ENCODE measurements at regions not wholly inside any gene's neighbourhood (a gene's known extent, or its start where the extent isn't known, plus 50 kb on each side); places are given as distances from the start of the nearest gene placed in this dataset.

DNA sequence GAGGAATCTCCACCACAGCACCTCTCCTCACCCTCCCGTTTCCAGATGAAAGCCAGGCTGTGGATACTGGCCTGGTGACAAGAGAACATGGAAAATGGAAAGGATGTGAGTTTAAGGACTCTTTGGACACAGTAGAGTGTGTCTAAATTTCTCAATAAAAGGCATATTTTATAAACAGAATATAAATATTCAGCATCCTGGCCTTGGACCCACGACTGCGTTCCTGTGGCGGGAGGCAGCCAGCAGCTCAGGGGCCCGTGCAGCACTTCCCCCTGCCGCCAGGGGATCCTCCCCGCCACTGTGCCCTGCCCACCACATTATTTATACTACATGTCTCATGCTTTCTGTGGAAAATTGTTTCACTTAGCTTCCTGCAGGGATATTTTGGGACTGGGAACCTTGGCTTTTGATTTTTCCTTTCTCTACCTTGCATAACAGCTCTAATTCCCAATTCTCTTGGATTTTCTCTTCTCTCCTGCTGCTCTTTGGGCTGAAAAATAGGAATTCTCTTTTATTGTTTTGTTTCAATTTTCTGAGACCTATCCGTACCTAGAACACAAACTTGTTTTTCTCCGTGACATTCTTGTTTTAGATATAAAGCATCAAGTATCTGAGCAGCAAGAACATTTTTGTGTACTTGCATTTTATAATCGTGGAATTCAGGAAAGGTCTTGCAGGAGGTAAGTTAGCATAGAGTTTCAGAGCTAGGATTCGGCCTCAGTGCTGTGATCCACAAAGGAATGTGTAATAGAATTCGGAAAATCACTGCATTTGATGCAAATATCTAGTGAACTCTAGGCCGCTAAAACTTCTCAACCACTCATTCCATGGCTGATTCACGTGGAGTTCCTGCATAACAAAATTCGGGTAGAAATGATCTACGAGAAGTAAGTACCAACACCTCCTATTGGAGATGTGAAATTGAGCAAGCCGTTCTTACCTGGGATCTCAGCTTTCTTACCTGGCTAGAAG, 107.7 kb upstream of the SPATA13 start:
- no peak for DNase-seq

DNA sequence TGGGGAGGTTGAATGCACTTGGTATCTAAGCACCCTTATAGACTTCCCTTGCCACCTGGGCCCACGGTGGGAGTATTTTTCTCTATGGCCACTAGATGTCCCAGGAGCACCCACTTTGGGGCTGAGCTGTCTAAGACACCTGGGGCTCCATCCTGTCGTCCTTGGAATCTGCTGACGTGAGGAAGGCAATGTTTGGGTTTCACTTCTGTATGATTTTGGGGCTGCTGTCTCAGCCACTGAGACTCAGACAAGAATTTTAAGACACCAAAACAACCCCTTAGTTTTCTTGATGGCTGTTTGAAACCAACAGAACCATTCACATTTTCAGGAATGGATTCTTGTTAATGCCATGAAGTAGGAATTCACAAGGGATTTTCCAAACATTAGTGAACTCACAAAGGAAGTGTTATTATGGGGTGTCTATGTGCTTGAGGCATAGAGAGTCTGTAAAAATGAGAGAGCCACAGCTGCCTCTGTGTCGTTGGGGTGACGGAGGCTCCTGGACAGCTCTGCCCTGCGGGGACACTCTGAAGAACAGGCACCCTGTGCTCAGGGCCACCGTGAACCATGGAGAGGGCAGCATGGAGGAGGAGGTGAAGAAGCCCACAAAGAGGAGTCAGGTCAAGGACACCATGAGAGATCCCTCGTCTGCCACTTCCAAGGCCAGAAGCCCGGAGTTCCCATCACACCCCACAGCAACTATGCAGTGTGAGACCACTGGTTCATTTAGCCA, 106.8 kb upstream of the SPATA13 start:
- peak; percentile 61 for DNase-seq

DNA sequence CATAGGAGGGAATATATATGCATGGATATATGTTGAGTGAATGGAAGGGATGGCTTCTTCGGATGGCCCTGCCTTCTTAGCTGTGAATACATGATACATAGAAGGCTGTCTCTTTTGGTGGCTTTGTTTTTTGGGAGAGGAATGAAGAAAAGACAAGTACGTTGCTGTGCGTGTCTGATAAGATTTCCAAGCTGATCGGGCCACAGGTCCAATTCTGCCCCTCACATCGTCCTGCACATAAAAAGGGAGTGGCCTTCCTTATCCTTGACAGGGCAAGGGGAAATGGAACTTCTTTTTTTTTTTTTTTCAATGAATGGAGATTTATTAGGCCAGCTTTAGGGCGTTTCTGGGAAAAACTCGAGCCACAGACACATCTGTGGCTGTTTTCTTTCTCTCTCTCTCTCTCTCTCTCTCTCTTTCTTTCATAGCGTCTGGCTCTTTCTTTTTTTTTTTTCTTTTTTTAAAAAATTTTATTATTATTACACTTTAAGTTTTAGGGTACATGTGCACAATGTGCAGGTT, 103.8 kb upstream of the SPATA13 start:
- DNase-seq: no peak

DNA sequence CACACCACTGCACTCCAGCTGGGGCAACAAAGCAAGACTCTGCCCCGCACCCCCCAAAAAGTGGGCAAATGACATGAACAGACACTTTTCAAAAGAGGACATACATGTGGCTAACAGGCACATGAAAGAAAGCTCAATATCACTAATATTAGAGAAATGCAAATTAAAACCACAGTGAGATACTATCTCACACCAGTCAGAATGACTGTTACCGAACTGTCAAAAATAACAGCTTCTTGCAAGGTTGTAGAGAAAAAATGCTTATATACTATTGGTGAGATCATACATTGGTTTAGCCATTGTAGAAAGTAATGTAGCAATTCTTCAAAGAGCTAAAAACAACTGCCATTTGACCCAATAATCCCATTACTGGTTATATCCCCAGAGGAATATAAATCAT, 99.5 kb upstream of the SPATA13 start:
- DNase-seq: no peak

DNA sequence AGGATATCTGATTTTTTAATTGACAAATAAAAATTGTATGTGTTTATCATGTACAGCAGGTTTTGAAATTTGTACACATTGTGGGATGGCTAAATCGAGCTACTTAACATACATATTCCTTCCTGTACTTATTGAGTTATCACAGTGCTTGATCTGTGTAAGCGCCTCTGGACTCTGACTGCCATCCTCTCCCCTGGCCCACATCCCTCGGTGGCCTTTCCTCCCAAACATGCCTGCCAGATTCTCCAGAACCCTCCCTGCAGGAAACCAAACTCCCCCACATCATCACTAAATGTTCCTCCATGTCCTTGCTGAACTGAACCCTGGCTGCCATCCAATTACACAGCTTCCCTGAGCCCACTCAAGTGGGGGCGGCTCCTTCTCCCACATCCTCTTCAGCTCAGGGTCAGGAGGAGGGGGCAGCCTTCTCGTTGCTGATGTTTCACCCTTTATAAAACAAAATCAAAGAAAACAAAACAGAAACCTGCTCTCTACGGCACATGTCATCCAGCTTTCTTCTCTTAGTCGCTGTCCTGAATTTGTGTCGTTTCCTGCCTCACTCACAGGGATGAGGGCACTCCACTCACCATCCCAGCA, 97.1 kb upstream of the SPATA13 start:
- no peak for DNase-seq

DNA sequence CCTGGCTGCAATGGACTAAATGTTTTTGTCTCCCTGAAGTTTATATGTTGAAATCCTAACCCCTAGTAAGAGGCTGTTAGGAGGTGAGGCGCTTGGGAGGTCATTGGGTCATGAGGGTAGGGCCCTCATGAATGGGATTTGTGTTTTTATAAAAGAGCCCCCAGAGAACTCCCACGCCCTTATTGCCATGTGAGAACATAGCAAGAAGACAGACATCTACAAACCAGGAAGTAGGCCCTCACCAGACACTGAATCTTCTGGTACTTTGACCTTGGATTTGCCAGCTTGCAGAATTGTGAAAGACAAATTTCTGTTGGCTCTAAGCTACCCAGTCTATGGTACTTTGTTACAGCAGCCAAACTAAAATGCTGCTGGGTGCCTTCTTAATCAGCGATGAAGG, 96.1 kb upstream of the SPATA13 start:
- DNase-seq: no peak

DNA sequence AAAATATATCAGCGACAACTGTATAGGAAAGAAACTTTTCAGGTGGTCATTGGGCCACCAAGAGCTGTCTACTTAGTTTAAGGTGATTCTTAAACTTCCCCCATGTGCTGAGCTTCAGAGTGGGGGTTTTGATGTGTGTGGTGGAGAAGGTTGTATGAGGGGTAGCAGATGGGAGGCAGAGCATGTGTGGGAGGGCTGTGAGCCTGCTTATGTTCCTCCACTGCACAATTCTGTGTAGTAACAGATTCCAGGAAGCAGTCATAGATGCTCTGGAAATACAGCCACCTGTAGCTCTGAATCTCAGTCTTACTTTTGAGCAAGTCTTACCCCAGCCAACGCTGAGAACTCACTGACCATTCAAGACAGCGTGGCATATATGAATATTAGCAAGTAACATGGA, 95.3 kb upstream of the SPATA13 start:
- no peak for DNase-seq

DNA sequence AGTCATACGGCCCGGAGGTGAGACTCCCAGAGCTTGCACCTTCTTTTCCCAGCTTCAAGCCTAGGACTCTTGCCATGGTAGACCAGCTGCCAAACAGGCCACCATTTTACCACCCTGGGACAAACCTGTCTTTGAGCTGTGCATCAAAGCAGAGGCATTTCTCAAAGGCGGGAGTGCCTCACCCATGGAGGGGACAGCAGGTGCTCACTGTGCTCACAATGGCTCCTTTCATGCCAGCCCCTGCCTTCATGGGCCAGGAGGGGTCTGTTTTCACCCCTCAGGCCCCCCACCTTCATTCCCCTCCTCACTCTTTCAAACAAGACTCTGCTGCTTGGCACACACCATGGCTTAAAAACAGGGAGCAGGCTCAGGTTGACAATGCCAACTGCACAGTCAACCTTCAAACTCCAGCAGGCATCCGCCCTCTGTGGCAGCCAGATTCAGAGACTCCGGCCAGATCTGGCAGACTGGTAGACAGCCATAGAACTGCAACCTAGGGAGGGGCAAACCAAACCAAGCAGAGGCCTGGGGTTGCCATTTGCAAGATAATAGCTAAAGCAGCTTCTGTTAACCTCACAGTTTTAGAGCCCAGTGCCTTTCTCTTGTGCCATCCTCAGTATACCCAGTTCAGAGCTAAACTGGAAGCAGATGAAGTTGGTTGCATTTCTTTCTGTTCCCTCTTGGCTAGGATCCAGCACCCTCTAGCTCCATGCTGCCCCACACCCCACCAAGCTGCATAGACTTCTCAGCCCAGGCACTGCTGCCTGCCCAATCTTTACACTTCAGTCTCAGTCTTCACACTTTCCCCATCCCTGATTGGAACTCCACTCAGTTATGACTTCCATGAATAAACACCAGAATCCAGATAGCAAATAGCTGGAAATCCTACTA, 93.9 kb upstream of the SPATA13 start:
- no peak for DNase-seq

DNA sequence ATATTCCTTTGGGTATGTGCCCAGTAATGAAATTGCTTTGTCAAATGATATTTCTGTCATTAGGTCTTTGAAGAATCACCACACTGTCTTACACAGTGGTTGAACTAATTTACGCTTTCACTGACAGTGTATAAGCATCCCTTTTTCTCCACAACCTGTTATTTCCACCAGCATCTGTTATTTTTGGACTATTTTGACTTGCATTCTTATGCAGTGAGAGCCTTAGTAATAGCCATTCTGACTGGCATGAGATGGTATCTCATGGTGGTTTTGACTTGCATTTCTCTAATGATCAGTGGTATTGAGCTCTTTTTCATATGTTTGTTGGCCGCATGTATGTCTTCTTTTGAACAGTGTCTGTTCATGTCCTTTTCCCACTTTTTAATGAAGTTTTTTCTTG, 92.0 kb upstream of the SPATA13 start:
- peak; percentile 43 for DNase-seq

DNA sequence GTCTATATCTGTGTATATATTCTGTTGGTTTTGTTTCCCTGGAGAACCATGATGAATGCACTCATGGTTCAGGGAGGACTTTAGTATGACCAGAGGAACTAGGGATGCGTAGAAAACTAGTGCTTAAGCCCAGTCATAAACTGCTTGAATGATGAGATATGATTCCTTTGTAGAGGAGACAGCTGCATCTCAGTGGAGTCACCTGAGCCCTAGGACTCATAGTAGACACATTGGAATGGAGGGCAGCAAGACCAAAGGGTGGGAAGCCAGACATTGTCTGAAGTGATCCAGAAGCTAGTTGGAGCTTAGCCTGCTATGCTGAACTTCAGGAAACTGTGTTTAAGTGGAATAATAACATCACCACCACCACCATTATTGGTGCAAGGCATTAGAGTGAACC, 89.5 kb upstream of the SPATA13 start:
- DNase-seq: no peak

DNA sequence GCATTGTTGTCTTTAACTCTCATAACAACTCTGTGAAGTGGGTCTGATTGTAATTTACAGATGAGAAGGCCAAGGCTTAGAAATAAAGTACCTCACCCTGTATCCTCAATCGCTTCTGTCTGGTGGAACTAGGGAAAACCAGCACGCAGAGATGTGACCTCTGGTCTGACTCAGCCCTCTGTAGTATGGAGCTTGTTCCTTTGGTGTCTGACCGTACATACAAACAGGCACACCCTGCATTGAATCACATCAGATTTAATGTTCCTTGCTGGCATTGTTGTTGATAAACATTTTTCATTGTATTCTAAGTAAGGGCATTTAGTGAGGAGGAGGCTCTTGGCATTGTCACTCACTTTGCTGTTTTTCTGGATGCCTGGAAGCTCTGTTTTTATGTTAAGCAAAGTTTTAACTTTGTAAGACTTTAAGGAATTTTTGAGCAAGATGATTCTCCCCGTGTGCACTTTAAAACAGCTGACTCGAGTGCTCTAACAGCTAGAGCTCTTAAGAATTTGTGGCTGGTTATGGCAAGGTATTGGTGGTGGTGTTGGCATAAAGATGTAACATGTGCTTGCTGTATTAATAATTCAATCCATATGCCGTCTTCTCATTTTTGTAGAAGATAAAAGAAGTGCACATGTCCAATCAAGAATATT, 89.0 kb upstream of the SPATA13 start:
- peak; percentile 32 for DNase-seq

DNA sequence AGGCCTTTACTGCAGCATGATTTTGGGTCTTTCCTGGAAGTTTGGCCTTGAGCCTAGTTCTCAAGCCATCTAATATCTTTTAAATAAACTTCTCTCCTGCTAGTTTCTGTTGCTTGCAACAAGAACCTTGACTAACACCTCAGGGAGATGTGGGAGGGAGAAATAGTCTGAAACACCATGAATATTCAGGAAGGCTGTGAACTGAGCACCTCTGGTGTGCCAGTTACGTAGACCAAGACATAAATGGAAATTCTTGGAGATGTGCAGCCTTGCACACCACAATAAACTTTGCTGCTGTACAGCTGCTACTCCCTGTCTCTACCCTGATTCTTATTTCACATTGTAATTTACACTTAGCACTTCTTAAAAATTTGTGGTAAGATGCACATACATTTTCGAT, 86.9 kb upstream of the SPATA13 start:
- no peak for DNase-seq

DNA sequence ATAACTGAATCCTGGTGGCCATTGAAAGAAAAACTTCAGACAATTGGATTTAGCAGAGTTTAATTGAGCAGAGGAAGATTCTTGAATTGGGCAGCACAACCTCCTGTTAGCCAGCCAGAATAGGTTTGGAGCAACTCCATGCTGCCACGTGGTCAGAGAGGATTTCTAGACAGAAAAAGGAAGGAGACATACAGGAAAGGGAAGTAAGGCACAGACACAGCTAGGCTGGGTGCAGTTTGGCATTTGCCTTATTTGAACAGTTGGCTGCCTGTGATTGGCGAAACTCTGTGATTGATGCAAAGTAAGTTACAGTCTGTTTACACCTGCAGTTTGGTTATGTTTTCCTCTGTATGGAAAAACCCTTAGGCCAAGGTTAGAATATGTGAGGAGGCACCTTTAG, 85.8 kb upstream of the SPATA13 start:
- DNase-seq: no peak

DNA sequence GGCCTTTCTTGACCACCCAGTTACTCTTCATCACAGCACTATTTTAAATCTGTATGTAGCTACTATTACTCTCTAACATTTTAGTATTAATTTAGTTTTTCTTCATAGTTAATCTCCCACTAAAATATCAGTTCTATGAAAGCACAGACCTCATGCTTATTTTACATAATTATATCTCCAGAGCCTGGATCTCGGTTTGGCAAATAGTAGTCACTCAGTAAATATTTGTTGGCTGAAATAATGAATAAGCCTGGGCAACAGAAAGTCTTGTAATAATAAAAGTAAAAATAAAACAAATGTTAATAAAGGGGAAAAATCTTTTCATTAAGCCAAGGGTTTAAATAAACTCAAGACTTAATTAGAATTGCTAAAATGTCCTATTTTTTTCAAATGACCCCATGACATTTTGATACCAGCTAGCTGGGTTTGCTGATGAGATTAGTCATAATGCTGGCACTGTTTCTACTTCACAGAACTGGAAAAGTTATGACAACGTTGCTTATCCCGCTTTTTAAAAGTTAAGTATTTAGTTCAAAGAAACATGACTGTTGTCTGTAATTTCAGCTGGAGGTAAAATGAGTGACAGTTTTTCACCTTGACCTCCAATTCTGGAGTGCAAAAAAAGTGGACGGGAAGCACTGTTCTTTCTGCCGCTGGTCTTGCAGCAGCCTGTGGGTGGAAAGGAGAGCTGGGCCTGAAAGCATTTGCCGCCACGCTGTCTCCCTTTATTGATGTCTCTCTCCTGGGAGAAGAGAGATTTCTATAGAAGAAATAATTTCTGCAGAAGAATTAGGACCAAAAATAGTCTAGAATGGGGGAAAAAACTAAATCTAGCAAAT, 85.2 kb upstream of the SPATA13 start:
- no peak for DNase-seq

DNA sequence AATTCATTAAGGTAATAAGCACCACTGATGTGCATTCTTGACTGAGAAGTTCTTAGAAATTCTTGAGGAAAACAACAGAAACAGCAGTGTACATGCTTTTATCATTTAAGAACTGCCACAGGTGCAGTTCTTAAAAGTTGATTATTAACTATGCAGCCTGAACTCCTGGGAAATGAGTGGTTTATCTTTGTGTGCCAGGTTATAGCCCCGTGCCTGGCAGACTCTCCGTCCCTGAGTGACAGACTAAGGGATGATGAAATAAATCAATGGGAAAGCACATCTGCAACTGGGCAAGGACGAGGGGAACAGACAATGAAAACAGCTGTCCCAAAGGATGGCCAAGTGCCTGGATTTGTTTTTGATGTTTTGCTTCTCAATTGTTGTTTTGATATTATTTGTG, 84.4 kb upstream of the SPATA13 start:
- DNase-seq: no peak

DNA sequence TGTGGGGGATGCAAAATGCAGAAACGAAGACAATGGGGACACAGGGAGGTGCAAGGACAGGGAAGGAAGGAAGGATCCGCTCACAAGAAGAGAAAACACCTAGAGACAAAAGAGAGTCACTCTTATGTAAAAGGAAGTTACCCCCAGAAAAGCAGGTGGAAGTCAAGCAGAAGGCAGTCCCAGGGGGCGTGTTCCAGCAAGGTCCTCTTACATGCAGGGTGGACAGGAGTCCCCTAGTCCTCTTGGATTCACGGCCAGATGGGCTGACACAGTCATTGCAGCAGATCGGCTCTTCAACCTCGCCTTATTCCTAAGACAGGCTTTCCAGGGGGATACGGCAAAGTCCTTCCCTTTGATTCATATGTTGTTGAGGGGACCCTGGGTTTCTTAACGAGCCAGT, 83.9 kb upstream of the SPATA13 start:
- no peak for DNase-seq

DNA sequence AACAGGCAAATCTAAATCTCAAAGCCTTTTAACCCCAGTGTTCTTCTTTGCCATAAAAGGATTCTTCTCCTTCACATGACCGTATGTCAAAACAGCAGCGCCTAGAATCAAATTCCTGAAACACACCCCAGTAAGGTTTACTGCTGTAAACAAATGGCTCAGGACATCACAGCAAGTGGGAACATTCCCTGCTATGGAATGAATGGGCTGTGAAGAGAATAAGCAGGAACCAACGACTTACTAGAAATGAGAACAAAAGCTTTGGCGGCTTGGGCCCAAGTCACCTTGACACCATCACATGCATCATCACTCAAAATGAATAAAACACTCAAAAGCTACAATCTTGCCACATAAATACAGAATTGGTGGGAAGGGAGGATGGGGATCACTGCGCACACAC, 80.4 kb upstream of the SPATA13 start:
- DNase-seq: no peak

DNA sequence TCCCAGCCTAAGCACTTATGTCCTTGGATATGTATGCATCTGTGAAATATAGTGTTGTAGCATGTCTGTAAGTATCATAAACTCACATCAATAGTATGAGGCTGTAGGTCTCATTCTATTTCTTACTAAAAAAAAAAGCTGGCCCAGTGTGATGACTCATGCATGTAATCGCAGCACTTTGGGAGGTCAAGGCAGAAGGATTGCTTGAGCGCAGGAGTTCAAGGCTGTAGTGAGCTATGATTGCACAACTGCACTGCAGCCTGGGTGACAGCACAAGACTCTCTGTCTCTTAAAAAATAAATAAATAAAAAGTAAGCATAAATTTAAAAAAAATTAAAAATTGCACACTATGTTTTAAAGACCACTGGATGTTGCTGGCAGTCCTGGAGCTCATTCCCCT, 79.1 kb upstream of the SPATA13 start:
- no peak for DNase-seq

DNA sequence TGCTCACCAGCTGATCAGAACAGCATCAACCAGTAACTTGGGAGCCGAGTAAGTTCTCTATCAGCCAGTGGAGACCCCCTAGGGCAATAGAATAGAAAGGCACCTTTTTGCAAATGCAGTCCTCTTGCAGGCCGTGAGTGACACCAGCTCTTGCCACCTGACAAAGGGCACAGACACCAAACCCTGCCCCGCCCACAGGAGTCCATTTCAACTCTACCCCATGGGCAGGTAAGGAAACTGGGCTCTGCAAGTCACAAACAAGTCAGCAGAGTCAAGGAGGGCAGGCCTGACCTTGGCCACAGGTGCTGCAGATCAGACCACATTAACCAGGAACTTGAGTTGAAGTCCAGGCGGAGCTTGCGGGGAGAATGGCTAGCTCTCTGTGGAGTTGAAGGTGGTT, 77.4 kb upstream of the SPATA13 start:
- DNase-seq: no peak

DNA sequence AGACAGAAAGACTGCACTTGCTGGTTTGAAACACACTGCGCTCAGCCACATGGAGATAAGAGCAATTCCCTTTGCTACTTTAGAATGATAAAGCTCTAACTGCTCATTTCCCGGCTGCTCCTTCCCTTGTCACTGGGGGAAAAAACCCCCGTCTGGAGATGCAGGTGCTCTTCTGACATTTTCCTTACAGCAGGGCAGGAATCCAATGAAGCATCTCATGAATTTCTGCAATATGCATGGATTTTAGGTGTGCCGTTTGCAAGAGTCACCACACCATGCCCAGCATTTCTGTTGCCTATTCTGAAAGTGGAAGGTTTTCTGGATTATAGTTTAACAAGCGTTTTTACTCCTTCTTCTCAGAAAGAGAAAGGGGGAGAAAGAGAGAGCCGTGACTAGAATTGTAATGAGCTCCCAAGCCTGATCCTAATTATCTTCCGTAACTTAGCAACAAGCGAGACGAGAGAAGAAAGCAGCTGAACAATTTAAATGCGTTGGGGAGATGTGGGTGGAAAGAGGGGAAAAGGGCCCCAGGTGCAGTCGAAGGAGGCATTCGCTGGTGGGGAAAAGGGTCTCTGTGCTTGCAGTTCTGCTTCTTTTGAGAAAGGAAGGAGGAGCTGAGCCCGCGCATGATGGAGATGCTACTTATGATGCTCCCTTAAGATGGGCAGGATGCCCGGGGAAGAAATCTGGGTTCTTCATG, 76.6 kb upstream of the SPATA13 start:
- DNase-seq: no peak

All from EL (cell line).